Endodermal cell (in vitro differentiated cells): ENCODE measurements at regions not wholly inside any gene's neighbourhood (a gene's known extent, or its start where the extent isn't known, plus 50 kb on each side); places are given as distances from the start of the nearest gene placed in this dataset.

ENCODE experiments used
- DNase-seq: peaks from one replicate; pipeline ENCODE4 v3.0.0-alpha.2; 2017
- H3K27ac ChIP-seq: 2 replicates; pipeline ENCODE4 v1.5.1; 2013; ENCODE audit warnings: mild to moderate bottlenecking, low read depth, low read length, moderate library complexity
- H3K27me3 ChIP-seq: 2 replicates; pipeline ENCODE4 v1.6.1; 2013; ENCODE audit warnings: mild to moderate bottlenecking, low read length, moderate library complexity; ENCODE audit not compliant: insufficient read depth, control insufficient read depth, poor library complexity, severe bottlenecking
- H3K36me3 ChIP-seq: 2 replicates; pipeline ENCODE4 v1.7.0; 2013; ENCODE audit warnings: mild to moderate bottlenecking, low read length, moderate library complexity; ENCODE audit not compliant: control insufficient read depth, insufficient read depth
- H3K4me1 ChIP-seq: one replicate; pipeline ENCODE4 v1.7.0; 2013; ENCODE audit warnings: low read length; ENCODE audit not compliant: control insufficient read depth, insufficient read depth
- H3K4me3 ChIP-seq: 2 replicates; pipeline ENCODE4 v1.5.1; 2013; ENCODE audit warnings: mild to moderate bottlenecking, low read length, moderate library complexity
- H3K9ac ChIP-seq: 2 replicates; pipeline ENCODE4 v1.6.1; 2013; ENCODE audit warnings: mild to moderate bottlenecking, low read length, moderate library complexity; ENCODE audit not compliant: poor library complexity, severe bottlenecking; ENCODE audit errors: extremely low read depth
- H3K9me3 ChIP-seq: 2 replicates; pipeline ENCODE4 v1.6.1; 2013; ENCODE audit warnings: mild to moderate bottlenecking, low read length, moderate library complexity; ENCODE audit not compliant: control insufficient read depth
- H3K27ac Mint-ChIP-seq: 2 replicates; pipeline ENCODE4 v1.8.0; 2020; ENCODE audit warnings: mixed read lengths
- H3K27me3 Mint-ChIP-seq: 2 replicates; pipeline ENCODE4 v1.8.0; 2021; ENCODE audit warnings: mild to moderate bottlenecking, mixed read lengths; ENCODE audit not compliant: insufficient read depth
- H3K36me3 Mint-ChIP-seq: 2 replicates; pipeline ENCODE4 v1.8.0; 2020; ENCODE audit warnings: low read depth, mixed read lengths
- H3K4me1 Mint-ChIP-seq: 2 replicates; pipeline ENCODE4 v1.8.0; 2020; ENCODE audit warnings: mixed read lengths
- H3K4me3 Mint-ChIP-seq: 2 replicates; pipeline ENCODE4 v1.8.0; 2020; ENCODE audit warnings: mild to moderate bottlenecking, moderate library complexity, mixed read lengths
- H3K9me3 Mint-ChIP-seq: 2 replicates; pipeline ENCODE4 v1.8.0; 2020; ENCODE audit warnings: mild to moderate bottlenecking, mixed read lengths
- WGBS, 2 experiments: methylation state at CpG; one replicate each; pipeline versions ENCODE4 v1.1.5 to v1.1.7; 2013; ENCODE audit warnings: missing lambda C conversion rate in 2 of 2, mixed read lengths in 1 of 2; ENCODE audit not compliant: insufficient coverage in 1 of 2, insufficient read length in 1 of 2; 5-methylcytosine and 5-hydroxymethylcytosine counted together
- TF ChIP-seq, protein P1 (sequence below): fragments of 200-600 bp; sonication (generic); conservative IDR thresholded peaks from 2 replicates; pipeline ENCODE4 v1.5.0; 2021; ENCODE audit warnings: antibody characterized with exemption, mild to moderate bottlenecking

DNA sequence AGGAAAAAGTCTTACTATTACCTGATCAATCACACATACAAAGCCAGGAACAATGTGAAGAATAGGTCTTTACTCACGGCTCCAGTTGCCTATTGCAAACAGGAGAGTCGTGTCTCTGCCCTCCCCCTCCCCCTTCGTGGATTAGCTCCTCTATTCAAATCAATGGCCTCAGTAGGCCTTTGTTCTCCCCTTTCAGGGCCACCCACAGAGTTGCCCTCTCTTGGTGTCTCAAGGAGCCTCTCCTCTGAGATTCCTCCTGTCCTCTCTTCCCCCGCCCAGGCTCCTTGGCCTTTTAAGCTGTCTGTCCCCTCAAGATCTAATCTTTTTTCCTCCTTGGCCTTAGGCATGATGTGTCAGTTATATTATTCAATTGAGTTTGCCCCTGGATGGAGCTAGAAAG, 107.2 kb upstream of the NALF2 start:
- peak overlapping the region; percentile 40 for H3K4me3 ChIP-seq
- H3K9ac ChIP-seq, result no peak overlapping the region
- peak; percentile 74 for DNase-seq
- H3K27me3 ChIP-seq, result no peaks in the 10 kb centered on the region
- H3K9me3 ChIP-seq, result no peaks in the 10 kb centered on the region
- peaks cover 6% of the 10 kb centered on the region for H3K27me3 Mint-ChIP-seq
- H3K9me3 Mint-ChIP-seq, result peaks cover 60% of the 10 kb centered on the region
- no peaks in the 10 kb centered on the region for H3K4me1 ChIP-seq
- no peaks in the 10 kb centered on the region for H3K36me3 Mint-ChIP-seq
- peak overlapping the region; percentile 54 for H3K27ac Mint-ChIP-seq
- H3K27ac ChIP-seq, result no peak overlapping the region
- TF ChIP-seq, protein P1, sequence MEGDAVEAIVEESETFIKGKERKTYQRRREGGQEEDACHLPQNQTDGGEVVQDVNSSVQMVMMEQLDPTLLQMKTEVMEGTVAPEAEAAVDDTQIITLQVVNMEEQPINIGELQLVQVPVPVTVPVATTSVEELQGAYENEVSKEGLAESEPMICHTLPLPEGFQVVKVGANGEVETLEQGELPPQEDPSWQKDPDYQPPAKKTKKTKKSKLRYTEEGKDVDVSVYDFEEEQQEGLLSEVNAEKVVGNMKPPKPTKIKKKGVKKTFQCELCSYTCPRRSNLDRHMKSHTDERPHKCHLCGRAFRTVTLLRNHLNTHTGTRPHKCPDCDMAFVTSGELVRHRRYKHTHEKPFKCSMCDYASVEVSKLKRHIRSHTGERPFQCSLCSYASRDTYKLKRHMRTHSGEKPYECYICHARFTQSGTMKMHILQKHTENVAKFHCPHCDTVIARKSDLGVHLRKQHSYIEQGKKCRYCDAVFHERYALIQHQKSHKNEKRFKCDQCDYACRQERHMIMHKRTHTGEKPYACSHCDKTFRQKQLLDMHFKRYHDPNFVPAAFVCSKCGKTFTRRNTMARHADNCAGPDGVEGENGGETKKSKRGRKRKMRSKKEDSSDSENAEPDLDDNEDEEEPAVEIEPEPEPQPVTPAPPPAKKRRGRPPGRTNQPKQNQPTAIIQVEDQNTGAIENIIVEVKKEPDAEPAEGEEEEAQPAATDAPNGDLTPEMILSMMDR, result no peak
- no peaks in the 10 kb centered on the region for H3K36me3 ChIP-seq
- WGBS, 2 experiments, result 11 to 15% methylated on average over 3 to 4 of the region's 4 CpGs
- peaks cover 19% of the 10 kb centered on the region for H3K4me1 Mint-ChIP-seq
- peak overlapping the region; percentile 20 for H3K4me3 Mint-ChIP-seq

DNA sequence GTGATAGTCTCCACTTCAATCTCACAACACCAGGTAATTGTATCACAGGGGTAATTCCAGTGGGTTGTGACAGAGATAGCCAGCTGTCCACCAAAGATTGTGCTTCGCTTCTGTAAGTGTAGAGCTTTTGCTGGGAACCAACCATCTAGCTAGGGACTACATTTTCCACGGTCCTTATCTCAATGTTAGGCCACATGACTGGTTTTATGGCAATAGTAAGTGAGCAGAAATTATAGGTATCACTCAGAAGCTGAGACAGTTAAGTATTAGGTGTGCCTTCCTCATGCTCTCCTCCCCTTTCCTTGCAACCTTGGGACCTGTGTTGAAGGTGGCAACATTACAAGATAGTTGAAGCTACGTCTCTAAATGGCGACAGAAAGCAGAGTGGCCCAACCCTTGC, 108.8 kb upstream of the NALF2 start:
- Mint-ChIP-seq H3K9me3 (peaks cover 59% of the 10 kb centered on the region), H3K27me3 (peaks cover 6% of the 10 kb centered on the region), H3K4me3 (no peak overlapping the region), H3K36me3 (no peaks in the 10 kb centered on the region), H3K4me1 (peaks cover 19% of the 10 kb centered on the region), H3K27ac (no peak overlapping the region)
- Histone ChIP-seq H3K27ac (no peak overlapping the region), H3K27me3 (no peaks in the 10 kb centered on the region), H3K4me3 (no peak overlapping the region), H3K9ac (no peak overlapping the region), H3K4me1 (no peaks in the 10 kb centered on the region), H3K36me3 (no peaks in the 10 kb centered on the region), H3K9me3 (no peaks in the 10 kb centered on the region)
- no peak for DNase-seq
- WGBS, 2 experiments, result 92% methylated on average over 4 of the region's 4 CpGs; no CpG with 5 or more reads in 1 of the 2 experiments
- TF ChIP-seq, protein P1, result no peak

DNA sequence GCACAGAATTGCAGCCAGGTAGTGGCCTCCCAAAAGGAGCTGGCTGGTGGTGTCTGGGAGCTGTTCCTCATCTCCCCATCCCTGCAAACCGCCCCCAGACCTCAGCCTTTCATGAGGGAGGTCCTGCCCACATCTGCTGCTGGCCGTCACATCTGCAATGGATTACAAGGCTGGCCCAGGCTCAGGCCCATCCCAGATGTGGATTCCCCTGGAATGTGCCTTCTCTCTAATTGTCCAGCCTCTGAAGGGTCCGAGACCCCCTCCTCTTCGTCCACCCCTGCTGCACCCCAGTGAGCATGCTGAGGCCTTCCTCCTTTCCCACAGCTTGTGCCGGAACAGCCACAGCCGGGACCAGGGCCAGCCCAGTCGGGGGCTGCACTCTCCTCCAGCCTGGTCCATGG, 115.0 kb upstream of the NALF2 start:
- no peak overlapping the region for H3K4me3 ChIP-seq
- no peaks in the 10 kb centered on the region for H3K36me3 ChIP-seq
- H3K4me1 ChIP-seq, result no peaks in the 10 kb centered on the region
- H3K9me3 Mint-ChIP-seq, result peaks cover 55% of the 10 kb centered on the region
- H3K9ac ChIP-seq, result no peak overlapping the region
- no peaks in the 10 kb centered on the region for H3K36me3 Mint-ChIP-seq
- 40 to 76% methylated on average over 1 to 7 of the region's 7 CpGs for WGBS, 2 experiments
- DNase-seq, result no peak
- H3K27me3 Mint-ChIP-seq, result peaks cover 14% of the 10 kb centered on the region
- no peak overlapping the region for H3K27ac ChIP-seq
- H3K4me3 Mint-ChIP-seq, result no peak overlapping the region
- no peak overlapping the region for H3K27ac Mint-ChIP-seq
- TF ChIP-seq, protein P1, result no peak
- no peaks in the 10 kb centered on the region for H3K27me3 ChIP-seq
- no peaks in the 10 kb centered on the region for H3K9me3 ChIP-seq
- H3K4me1 Mint-ChIP-seq, result peaks cover 3% of the 10 kb centered on the region
